ENCODE measurements at regions not wholly inside any gene's neighbourhood (a gene's known extent, or its start where the extent isn't known, plus 50 kb on each side); places are given as distances from the start of the nearest gene placed in this dataset.

DNA sequence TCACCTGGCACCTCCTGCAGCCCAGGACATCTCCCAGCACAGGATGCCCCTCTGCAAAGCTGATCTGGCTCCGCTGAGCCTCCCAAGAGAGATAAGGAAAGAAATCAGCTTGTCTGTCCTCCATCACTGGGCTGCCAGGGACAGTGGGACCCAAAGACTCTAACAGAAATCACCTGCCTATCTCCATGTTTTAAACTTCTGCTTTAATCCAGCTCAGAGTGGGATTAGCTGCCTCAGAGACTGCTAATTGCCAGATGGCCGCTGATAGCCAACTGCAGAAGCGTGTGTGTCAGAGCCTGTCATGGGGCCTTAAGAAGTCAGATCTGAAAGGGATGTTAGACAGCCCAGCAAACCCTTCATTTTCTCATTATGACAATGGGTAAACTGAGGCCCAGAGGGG lies 389.4 kb upstream of the KLHL29 start:
- TF ChIP-seq, protein P1, sequence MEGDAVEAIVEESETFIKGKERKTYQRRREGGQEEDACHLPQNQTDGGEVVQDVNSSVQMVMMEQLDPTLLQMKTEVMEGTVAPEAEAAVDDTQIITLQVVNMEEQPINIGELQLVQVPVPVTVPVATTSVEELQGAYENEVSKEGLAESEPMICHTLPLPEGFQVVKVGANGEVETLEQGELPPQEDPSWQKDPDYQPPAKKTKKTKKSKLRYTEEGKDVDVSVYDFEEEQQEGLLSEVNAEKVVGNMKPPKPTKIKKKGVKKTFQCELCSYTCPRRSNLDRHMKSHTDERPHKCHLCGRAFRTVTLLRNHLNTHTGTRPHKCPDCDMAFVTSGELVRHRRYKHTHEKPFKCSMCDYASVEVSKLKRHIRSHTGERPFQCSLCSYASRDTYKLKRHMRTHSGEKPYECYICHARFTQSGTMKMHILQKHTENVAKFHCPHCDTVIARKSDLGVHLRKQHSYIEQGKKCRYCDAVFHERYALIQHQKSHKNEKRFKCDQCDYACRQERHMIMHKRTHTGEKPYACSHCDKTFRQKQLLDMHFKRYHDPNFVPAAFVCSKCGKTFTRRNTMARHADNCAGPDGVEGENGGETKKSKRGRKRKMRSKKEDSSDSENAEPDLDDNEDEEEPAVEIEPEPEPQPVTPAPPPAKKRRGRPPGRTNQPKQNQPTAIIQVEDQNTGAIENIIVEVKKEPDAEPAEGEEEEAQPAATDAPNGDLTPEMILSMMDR (IDR thresholded peaks at IDR 0.05; ENCODE audit: insufficient read depth, low read length, poor library complexity, severe bottlenecking) = no peak
- TF ChIP-seq EZH2phosphoT487 (conservative IDR thresholded peaks at IDR 0.05; ENCODE audit: low read length) = no peak
